Right atrium auricular region (tissue), 2 donors: ENCODE measurements at regions not wholly inside any gene's neighbourhood (a gene's known extent, or its start where the extent isn't known, plus 50 kb on each side); places are given as distances from the start of the nearest gene placed in this dataset.

Experiments used
- DNase-seq: peaks from one replicate; pipeline ENCODE4 v3.0.0-alpha.2; 2019; ENCODE audit warnings: low spot score
- H3K27ac ChIP-seq, 2 donors: fragments of 200-600 bp; sonication (generic); 1 replicate in 1 of 2; 2 replicates in 1 of 2; pipeline ENCODE4 v1.5.1; 2016 to 2019
- H3K27me3 ChIP-seq, 2 donors: fragments of 200-600 bp; sonication (generic); one replicate each; pipeline versions ENCODE4 v1.5.1 to v1.6.0; 2017 to 2019
- H3K36me3 ChIP-seq: fragments of 200-600 bp; sonication (generic); one replicate; pipeline ENCODE4 v1.5.1; 2016
- H3K4me1 ChIP-seq, 2 donors: fragments of 200-600 bp; sonication (generic); one replicate each; pipeline versions ENCODE4 v1.5.1 to v1.6.0; 2017 to 2019
- H3K4me3 ChIP-seq, 2 donors: fragments of 200-600 bp; sonication (generic); 1 replicate in 1 of 2; 2 replicates in 1 of 2; pipeline ENCODE4 v1.5.1; 2017 to 2019; ENCODE audit warnings: mild to moderate bottlenecking in 1 of 2, moderate library complexity in 1 of 2
- H3K9me3 ChIP-seq, 2 donors: fragments of 200-600 bp; sonication (generic); one replicate each; pipeline ENCODE4 v1.5.1; 2019
- TF ChIP-seq, protein P1 (sequence below), 2 donors: fragments of 200-600 bp; sonication (generic); IDR thresholded peaks; one replicate each; pipeline ENCODE4 v1.5.1; 2019; ENCODE audit warnings: antibody characterized with exemption in 2 of 2

DNA sequence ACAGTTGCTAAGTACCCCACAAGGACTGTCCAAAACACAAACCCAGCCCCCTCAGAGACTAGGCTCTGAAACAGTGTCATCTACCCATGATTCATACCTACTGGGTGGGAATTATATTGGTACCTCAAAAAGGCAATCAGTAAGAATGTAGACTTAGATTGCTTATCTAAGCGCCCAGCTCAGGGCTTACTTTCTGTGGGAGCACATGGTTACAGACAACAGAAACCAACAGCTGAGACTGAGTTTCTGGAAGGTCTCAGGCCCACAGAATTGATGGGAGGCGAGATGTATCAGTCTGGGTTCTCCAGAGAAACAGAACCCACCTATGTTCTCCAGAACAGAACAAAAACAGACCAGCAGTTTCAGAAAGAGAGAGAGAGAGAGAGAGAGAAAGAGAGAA lies 147.3 kb upstream of the KAZN start:
- Histone ChIP-seq H3K4me1 (no peaks in the 10 kb centered on the region), H3K9me3 (no peaks in the 10 kb centered on the region), H3K36me3 (no peaks in the 10 kb centered on the region), H3K4me3 (no peak overlapping the region), H3K27me3 (no peaks in the 10 kb centered on the region), H3K27ac (no peak overlapping the region)
- DNase-seq, result no peak
- TF ChIP-seq, protein P1, sequence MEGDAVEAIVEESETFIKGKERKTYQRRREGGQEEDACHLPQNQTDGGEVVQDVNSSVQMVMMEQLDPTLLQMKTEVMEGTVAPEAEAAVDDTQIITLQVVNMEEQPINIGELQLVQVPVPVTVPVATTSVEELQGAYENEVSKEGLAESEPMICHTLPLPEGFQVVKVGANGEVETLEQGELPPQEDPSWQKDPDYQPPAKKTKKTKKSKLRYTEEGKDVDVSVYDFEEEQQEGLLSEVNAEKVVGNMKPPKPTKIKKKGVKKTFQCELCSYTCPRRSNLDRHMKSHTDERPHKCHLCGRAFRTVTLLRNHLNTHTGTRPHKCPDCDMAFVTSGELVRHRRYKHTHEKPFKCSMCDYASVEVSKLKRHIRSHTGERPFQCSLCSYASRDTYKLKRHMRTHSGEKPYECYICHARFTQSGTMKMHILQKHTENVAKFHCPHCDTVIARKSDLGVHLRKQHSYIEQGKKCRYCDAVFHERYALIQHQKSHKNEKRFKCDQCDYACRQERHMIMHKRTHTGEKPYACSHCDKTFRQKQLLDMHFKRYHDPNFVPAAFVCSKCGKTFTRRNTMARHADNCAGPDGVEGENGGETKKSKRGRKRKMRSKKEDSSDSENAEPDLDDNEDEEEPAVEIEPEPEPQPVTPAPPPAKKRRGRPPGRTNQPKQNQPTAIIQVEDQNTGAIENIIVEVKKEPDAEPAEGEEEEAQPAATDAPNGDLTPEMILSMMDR (IDR thresholded peaks at IDR 0.05), result no peak

DNA sequence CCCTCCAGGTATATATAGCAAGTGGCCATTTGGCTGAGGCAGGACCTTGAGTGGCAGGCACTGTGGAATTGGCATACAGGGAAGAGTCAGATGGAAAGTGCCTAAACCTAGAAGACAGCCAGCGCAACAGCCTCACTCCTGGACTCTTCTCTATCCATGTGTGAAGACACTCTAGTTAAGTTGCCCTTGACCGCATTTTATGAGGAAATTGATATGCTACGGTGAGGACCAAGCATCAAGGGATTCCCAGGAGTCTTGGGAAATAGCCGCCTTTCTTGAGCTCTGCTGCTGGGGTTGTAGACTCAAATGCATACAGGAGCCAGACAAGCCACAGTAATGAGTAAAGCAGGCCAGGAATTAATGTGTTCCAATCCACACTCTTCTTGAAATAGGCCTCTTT lies 145.9 kb upstream of the KAZN start:
- no peaks in the 10 kb centered on the region for H3K9me3 ChIP-seq
- H3K36me3 ChIP-seq, result no peaks in the 10 kb centered on the region
- no peaks in the 10 kb centered on the region for H3K4me1 ChIP-seq
- H3K27me3 ChIP-seq, result no peaks in the 10 kb centered on the region
- H3K27ac ChIP-seq, result no peak overlapping the region
- DNase-seq, result no peak
- no peak overlapping the region for H3K4me3 ChIP-seq
- TF ChIP-seq, protein P1 (IDR thresholded peaks at IDR 0.05), result no peak

DNA sequence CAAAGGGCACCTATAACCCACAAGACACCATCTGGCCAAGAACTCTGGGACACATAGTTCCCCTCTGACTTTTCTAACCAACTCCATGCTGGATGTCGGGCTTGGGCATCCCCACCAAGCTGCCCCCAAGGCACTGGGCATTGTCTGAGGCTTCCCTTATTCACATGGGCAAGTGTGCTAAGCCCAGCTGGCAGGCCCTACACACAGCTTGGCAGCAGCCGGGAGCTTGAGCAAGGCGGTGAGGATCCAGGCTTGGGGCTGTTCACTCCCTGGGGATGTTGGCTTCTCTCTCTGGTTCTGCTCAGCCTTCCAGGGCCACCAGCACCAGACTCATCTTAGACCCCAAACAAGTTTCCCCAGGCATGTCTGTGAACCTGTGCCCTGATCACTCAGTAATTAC lies 138.3 kb upstream of the KAZN start:
- Histone ChIP-seq H3K27ac (no peak overlapping the region), H3K27me3 (no peaks in the 10 kb centered on the region), H3K4me3 (no peak overlapping the region), H3K9me3 (no peaks in the 10 kb centered on the region), H3K36me3 (no peaks in the 10 kb centered on the region), H3K4me1 (no peaks in the 10 kb centered on the region)
- no peak for DNase-seq
- TF ChIP-seq, protein P1 (IDR thresholded peaks at IDR 0.05), result no peak

DNA sequence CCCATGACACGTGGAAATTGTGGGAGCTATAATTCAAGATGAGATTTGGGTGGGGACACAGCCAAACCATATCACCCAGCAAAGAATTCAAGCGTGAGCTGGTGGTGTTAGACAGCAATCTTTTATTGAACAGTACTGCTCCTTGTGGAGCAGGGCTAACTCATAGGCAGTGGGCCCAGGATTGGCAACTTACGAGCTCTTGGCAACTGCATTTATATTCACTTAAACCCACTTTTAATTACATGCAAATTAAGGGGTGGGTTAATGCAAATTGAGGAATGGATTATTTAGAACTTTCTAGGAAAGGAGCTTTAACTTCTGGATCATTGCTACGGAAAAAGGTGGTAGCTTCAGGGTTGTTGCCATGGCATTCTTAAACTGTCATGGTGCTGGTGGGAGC lies 135.6 kb upstream of the KAZN start:
- H3K4me3 ChIP-seq, result no peak overlapping the region
- H3K4me1 ChIP-seq, result no peaks in the 10 kb centered on the region
- no peak for DNase-seq
- H3K27ac ChIP-seq, result no peak overlapping the region
- TF ChIP-seq, protein P1 (IDR thresholded peaks at IDR 0.05), result no peak
- no peaks in the 10 kb centered on the region for H3K36me3 ChIP-seq
- H3K9me3 ChIP-seq, result no peaks in the 10 kb centered on the region
- H3K27me3 ChIP-seq, result no peaks in the 10 kb centered on the region

DNA sequence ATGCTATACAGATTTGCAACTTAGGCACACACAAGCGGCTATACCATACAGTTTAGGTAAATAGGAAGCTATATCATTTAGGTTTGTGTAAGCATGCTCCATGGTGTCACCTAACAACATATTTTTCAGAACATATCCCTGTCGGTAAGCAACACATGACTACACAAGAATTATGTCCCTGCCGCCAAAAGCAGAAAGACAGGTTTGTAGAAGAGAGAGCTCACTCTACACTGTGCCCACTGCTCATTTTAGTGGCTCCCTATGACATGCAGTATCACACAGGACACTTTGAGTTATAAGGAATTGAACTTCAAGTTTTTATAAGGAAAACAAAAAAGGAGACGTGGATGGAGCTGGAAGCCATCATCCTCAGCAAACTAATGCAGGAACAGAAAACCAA lies 132.5 kb upstream of the KAZN start:
- Histone ChIP-seq H3K9me3 (no peaks in the 10 kb centered on the region), H3K27me3 (no peaks in the 10 kb centered on the region), H3K27ac (no peak overlapping the region), H3K4me1 (no peaks in the 10 kb centered on the region), H3K36me3 (no peaks in the 10 kb centered on the region), H3K4me3 (no peak overlapping the region)
- TF ChIP-seq, protein P1 (IDR thresholded peaks at IDR 0.05), result no peak
- DNase-seq, result no peak

DNA sequence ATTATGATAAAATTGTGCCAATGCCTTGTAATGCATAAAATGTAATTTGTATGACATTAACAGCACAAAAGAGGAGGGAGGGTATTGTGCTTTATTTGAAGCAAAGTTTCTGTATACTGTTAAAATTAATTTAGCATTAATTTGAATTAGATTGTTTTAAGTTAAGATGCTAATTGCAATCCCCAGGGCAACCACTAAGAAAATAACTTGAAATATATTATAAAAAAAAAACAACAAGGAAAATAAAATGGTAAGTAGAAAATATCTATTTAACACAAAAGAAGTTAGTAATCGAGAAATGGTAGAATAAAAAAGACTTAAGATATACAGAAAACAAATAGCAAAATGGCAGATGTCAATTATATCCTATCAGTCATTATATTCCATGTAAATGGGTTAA lies 131.4 kb upstream of the KAZN start:
- no peak for DNase-seq
- H3K27ac ChIP-seq, result no peak overlapping the region
- no peak overlapping the region for H3K4me3 ChIP-seq
- no peaks in the 10 kb centered on the region for H3K36me3 ChIP-seq
- no peaks in the 10 kb centered on the region for H3K9me3 ChIP-seq
- TF ChIP-seq, protein P1 (IDR thresholded peaks at IDR 0.05), result no peak
- no peaks in the 10 kb centered on the region for H3K4me1 ChIP-seq
- no peaks in the 10 kb centered on the region for H3K27me3 ChIP-seq
